CD14-positive monocyte (primary cell): ENCODE measurements at regions not wholly inside any gene's neighbourhood (a gene's known extent, or its start where the extent isn't known, plus 50 kb on each side); places are given as distances from the start of the nearest gene placed in this dataset.

ENCODE experiments used
- DNase-seq, 3 donors: peaks; one replicate each; pipeline ENCODE4 v3.0.0-alpha.2; 2011 to 2022
- H2AFZ ChIP-seq: 2 replicates; pipeline ENCODE4 v1.6.0; 2012; ENCODE audit warnings: mild to moderate bottlenecking, low read depth, low read length, inconsistent platforms; ENCODE audit not compliant: insufficient read depth, poor library complexity, severe bottlenecking
- H3K27ac ChIP-seq, 2 donors: 1 replicate in 1 of 2; 2 replicates in 1 of 2; pipeline ENCODE4 v1.5.1; 2012 to 2013; ENCODE audit warnings: low read length in 2 of 2, control low read depth in 1 of 2, inconsistent platforms in 1 of 2, low read depth in 1 of 2, mild to moderate bottlenecking in 1 of 2
- H3K27me3 ChIP-seq, 2 donors: one replicate each; pipeline versions ENCODE4 v1.6.0 to v1.6.1; 2011 to 2013; ENCODE audit warnings: low read length in 2 of 2; ENCODE audit not compliant: control insufficient read depth in 2 of 2, insufficient read depth in 2 of 2
- H3K36me3 ChIP-seq, 2 donors: replicated peaks in 1 of 2; 1 replicate in 1 of 2; 2 replicates in 1 of 2; pipeline versions ENCODE4 v1.5.1 to v1.6.1; 2012 to 2013; ENCODE audit warnings: low read length in 2 of 2, control low read depth in 1 of 2, inconsistent platforms in 1 of 2, mild to moderate bottlenecking in 1 of 2; ENCODE audit not compliant: insufficient read depth in 2 of 2, control insufficient read depth in 1 of 2
- H3K4me1 ChIP-seq, 2 donors: 1 replicate in 1 of 2; 2 replicates in 1 of 2; pipeline versions ENCODE4 v1.5.1 to v1.6.1; 2012 to 2013; ENCODE audit warnings: low read length in 2 of 2, control low read depth in 1 of 2, inconsistent platforms in 1 of 2, mild to moderate bottlenecking in 1 of 2, moderate library complexity in 1 of 2; ENCODE audit not compliant: insufficient read depth in 2 of 2, control insufficient read depth in 1 of 2
- H3K4me2 ChIP-seq: replicated peaks from 2 replicates; pipeline ENCODE3; 2012; ENCODE audit warnings: low read length, moderate library complexity, mild to moderate bottlenecking; ENCODE audit not compliant: poor library complexity, severe bottlenecking; ENCODE audit errors: extremely low read depth
- H3K4me3 ChIP-seq, 3 experiments: fragments of 200-600 bp in 1 of 3; sonication (generic) in 1 of 3; replicated peaks in 1 of 3; 1 replicate in 2 of 3; 2 replicates in 1 of 3; pipeline ENCODE4 v1.5.1; 2011 to 2013; ENCODE audit warnings: low read length in 3 of 3, mild to moderate bottlenecking in 3 of 3, control low read depth in 2 of 3, low read depth in 2 of 3, inconsistent platforms in 1 of 3, moderate library complexity in 1 of 3
- H3K79me2 ChIP-seq: 2 replicates; pipeline ENCODE4 v1.6.0; 2012; ENCODE audit warnings: mild to moderate bottlenecking, control low read depth, inconsistent platforms, low read length, moderate library complexity; ENCODE audit not compliant: insufficient read depth
- H3K9ac ChIP-seq: 2 replicates; pipeline ENCODE4 v1.6.0; 2017; ENCODE audit warnings: low read length, mild to moderate bottlenecking; ENCODE audit not compliant: insufficient read depth, poor library complexity, severe bottlenecking
- H3K9me3 ChIP-seq, 2 donors: replicated peaks in 1 of 2; 1 replicate in 1 of 2; 2 replicates in 1 of 2; pipeline versions ENCODE4 v1.5.1 to v1.6.1; 2012 to 2013; ENCODE audit warnings: low read length in 2 of 2, control low read depth in 1 of 2; ENCODE audit not compliant: control insufficient read depth in 1 of 2, insufficient read depth in 1 of 2
- H4K20me1 ChIP-seq: 2 replicates; pipeline ENCODE4 v1.6.0; 2012; ENCODE audit warnings: mild to moderate bottlenecking, low read length, control low read depth, moderate library complexity; ENCODE audit not compliant: insufficient read depth
- H3K27ac Mint-ChIP-seq, 7 donors: one replicate each; pipeline ENCODE4 v1.8.0; 2020; ENCODE audit warnings: mild to moderate bottlenecking in 7 of 7, mixed read lengths in 7 of 7, moderate library complexity in 6 of 7, inconsistent platforms in 2 of 7
- H3K27me3 Mint-ChIP-seq, 3 donors: one replicate each; pipeline ENCODE4 v1.8.0; 2021 to 2022; ENCODE audit warnings: low read depth in 3 of 3, mild to moderate bottlenecking in 3 of 3, mixed read lengths in 3 of 3, moderate library complexity in 3 of 3, inconsistent platforms in 1 of 3
- H3K36me3 Mint-ChIP-seq, 2 donors: one replicate each; pipeline ENCODE4 v1.8.0; 2020; ENCODE audit warnings: mixed read lengths in 2 of 2, inconsistent platforms in 1 of 2, mild to moderate bottlenecking in 1 of 2
- H3K4me1 Mint-ChIP-seq: one replicate; pipeline ENCODE4 v1.8.0; 2020; ENCODE audit warnings: mild to moderate bottlenecking, mixed read lengths
- H3K4me3 Mint-ChIP-seq, 2 donors: one replicate each; pipeline ENCODE4 v1.8.0; 2020; ENCODE audit warnings: mild to moderate bottlenecking in 2 of 2, mixed read lengths in 2 of 2, moderate library complexity in 1 of 2
- H3K9me3 Mint-ChIP-seq, 7 donors: one replicate each; pipeline ENCODE4 v1.8.0; 2020 to 2022; ENCODE audit warnings: mixed read lengths in 7 of 7, mild to moderate bottlenecking in 6 of 7, moderate library complexity in 6 of 7, inconsistent platforms in 2 of 7
- CTCF ChIP-seq: fragments of 200-600 bp; IDR thresholded peaks from one replicate; pipeline ENCODE4 v1.8.0; 2022; ENCODE audit warnings: antibody characterized with exemption, mild to moderate bottlenecking
- WGBS: methylation state at CpG from one replicate; pipeline ENCODE4 v1.1.5; 2013; ENCODE audit warnings: missing lambda C conversion rate; ENCODE audit not compliant: insufficient coverage; 5-methylcytosine and 5-hydroxymethylcytosine counted together
- intact Hi-C, 2 donors: fragments of 100-400 bp; cut with micrococcal nuclease; formaldehyde crosslinking; loops; one replicate each; pipeline versions ENCODE4 v1.15.0 to v1.15.1; 2023

GRCh38 chr3:178255315-178255714 is 280.9 kb upstream of the KCNMB2 start:
- Histone ChIP-seq H3K36me3 (no peaks in the 10 kb centered on the region), H3K27me3 (no peaks in the 10 kb centered on the region), H4K20me1 (no peaks in the 10 kb centered on the region), H2AFZ (no peak overlapping the region), H3K79me2 (no peaks in the 10 kb centered on the region), H3K4me1 (no peaks in the 10 kb centered on the region), H3K9ac (no peak overlapping the region), H3K9me3 (no peaks in the 10 kb centered on the region), H3K27ac (no peak overlapping the region), H3K4me2 (no peak overlapping the region), H3K4me3 (no peak overlapping the region)
- Mint-ChIP-seq H3K36me3 (no peaks in the 10 kb centered on the region), H3K4me3 (no peak overlapping the region), H3K4me1 (no peaks in the 10 kb centered on the region), H3K9me3 (peaks cover 0 to 3% (median 1%) of the 10 kb centered on the region in 7 donors), H3K27ac (no peak overlapping the region), H3K27me3 (no peaks in the 10 kb centered on the region)
- intact Hi-C loops, result no loop called here
- TF ChIP-seq CTCF, result no peak
- 100% methylated on average over 2 of the region's 2 CpGs for WGBS
- DNase-seq, result no peak

GRCh38 chr3:178257491-178257890 is 278.7 kb upstream of the KCNMB2 start:
- no peaks in the 10 kb centered on the region for H3K27me3 ChIP-seq
- no peaks in the 10 kb centered on the region for H3K9me3 ChIP-seq
- no peak overlapping the region for H3K4me3 ChIP-seq
- no peaks in the 10 kb centered on the region for H3K4me1 ChIP-seq
- H3K4me2 ChIP-seq, result no peak overlapping the region
- no peaks in the 10 kb centered on the region for H3K36me3 ChIP-seq
- TF ChIP-seq CTCF, result no peak
- no peak overlapping the region for H3K9ac ChIP-seq
- no peak overlapping the region for H3K4me3 Mint-ChIP-seq
- no peaks in the 10 kb centered on the region for H3K27me3 Mint-ChIP-seq
- no CpG with 5 or more reads among the region's 4 CpGs for WGBS
- no peaks in the 10 kb centered on the region for H3K9me3 Mint-ChIP-seq
- no peaks in the 10 kb centered on the region for H3K79me2 ChIP-seq
- DNase-seq, result no peak
- H2AFZ ChIP-seq, result no peak overlapping the region
- intact Hi-C loops, result no loop called here
- no peak overlapping the region for H3K27ac Mint-ChIP-seq
- H3K36me3 Mint-ChIP-seq, result no peaks in the 10 kb centered on the region
- H3K27ac ChIP-seq, result no peak overlapping the region
- no peaks in the 10 kb centered on the region for H4K20me1 ChIP-seq
- H3K4me1 Mint-ChIP-seq, result peaks cover 14% of the 10 kb centered on the region
